Astrocyte (in vitro differentiated cells and primary cell): ENCODE measurements at regions not wholly inside any gene's neighbourhood (a gene's known extent, or its start where the extent isn't known, plus 50 kb on each side); places are given as distances from the start of the nearest gene placed in this dataset.

Experiments used
- DNase-seq: peaks from one replicate; pipeline ENCODE4 v3.0.0-alpha.2; 2010; ENCODE audit warnings: low read depth
- FAIRE-seq: peaks from 2 replicates; lab custom pipeline; 2011; peaks lifted over from hg19 to GRCh38; lab: Jason Lieb, UNC
- H2AFZ ChIP-seq: 2 replicates; pipeline ENCODE4 v1.6.0; 2012; ENCODE audit warnings: low read depth, low read length, inconsistent platforms
- H3K27ac ChIP-seq: 2 replicates; pipeline ENCODE4 v1.5.1; 2011; ENCODE audit warnings: low read depth, low read length, inconsistent platforms
- H3K27me3 ChIP-seq: 2 replicates; pipeline ENCODE4 v1.6.0; 2011; ENCODE audit warnings: low read length, inconsistent platforms; ENCODE audit not compliant: insufficient read depth
- H3K36me3 ChIP-seq: 2 replicates; pipeline ENCODE4 v1.5.1; 2011; ENCODE audit warnings: low read length, inconsistent platforms; ENCODE audit not compliant: insufficient read depth
- H3K4me1 ChIP-seq: 2 replicates; pipeline ENCODE4 v1.5.1; 2011; ENCODE audit warnings: low read length, inconsistent platforms; ENCODE audit not compliant: insufficient read depth
- H3K4me2 ChIP-seq: 2 replicates; pipeline ENCODE4 v1.6.0; 2012; ENCODE audit warnings: low read length, inconsistent platforms
- H3K4me3 ChIP-seq: 2 replicates; pipeline ENCODE4 v1.5.1; 2011; ENCODE audit warnings: low read depth, mild to moderate bottlenecking, low read length, inconsistent platforms; ENCODE audit not compliant: insufficient read depth
- H3K79me2 ChIP-seq: 2 replicates; pipeline ENCODE4 v1.6.0; 2012; ENCODE audit warnings: mild to moderate bottlenecking, low read length, inconsistent platforms; ENCODE audit not compliant: insufficient read depth
- H3K9ac ChIP-seq: 2 replicates; pipeline ENCODE4 v1.6.0; 2012; ENCODE audit warnings: mild to moderate bottlenecking, low read length, inconsistent platforms
- H3K9me3 ChIP-seq: 2 replicates; pipeline ENCODE4 v1.5.1; 2012; ENCODE audit warnings: low read depth, mild to moderate bottlenecking, low read length, inconsistent platforms; ENCODE audit not compliant: insufficient read depth
- H4K20me1 ChIP-seq: 2 replicates; pipeline ENCODE4 v1.6.0; 2012; ENCODE audit warnings: low read length, inconsistent platforms; ENCODE audit not compliant: insufficient read depth
- H3K27ac Mint-ChIP-seq: one replicate; pipeline ENCODE4 v1.8.0; 2021; ENCODE audit warnings: mild to moderate bottlenecking, mixed read lengths; ENCODE audit not compliant: unreplicated experiment
- H3K27me3 Mint-ChIP-seq: one replicate; pipeline ENCODE4 v1.8.0; 2021; ENCODE audit warnings: low read depth, mixed read lengths; ENCODE audit not compliant: unreplicated experiment
- H3K36me3 Mint-ChIP-seq: one replicate; pipeline ENCODE4 v1.8.0; 2021; ENCODE audit warnings: low read depth, mixed read lengths; ENCODE audit not compliant: unreplicated experiment
- H3K4me1 Mint-ChIP-seq: one replicate; pipeline ENCODE4 v1.8.0; 2021; ENCODE audit warnings: low read depth, mixed read lengths; ENCODE audit not compliant: unreplicated experiment
- H3K4me3 Mint-ChIP-seq: one replicate; pipeline ENCODE4 v1.8.0; 2021; ENCODE audit warnings: mild to moderate bottlenecking, moderate library complexity, mixed read lengths; ENCODE audit not compliant: unreplicated experiment
- H3K9me3 Mint-ChIP-seq: one replicate; pipeline ENCODE4 v1.8.0; 2021; ENCODE audit warnings: mild to moderate bottlenecking, mixed read lengths; ENCODE audit not compliant: unreplicated experiment
- CTCF ChIP-seq: IDR thresholded peaks from 2 replicates; pipeline ENCODE4 v1.5.1; 2011; ENCODE audit warnings: low read depth, mild to moderate bottlenecking, inconsistent platforms, low read length, moderate library complexity; ENCODE audit not compliant: insufficient read depth
- EZH2 ChIP-seq: IDR thresholded peaks from 2 replicates; pipeline ENCODE4 v1.6.1; 2012; ENCODE audit warnings: mild to moderate bottlenecking, low read length, inconsistent platforms; ENCODE audit not compliant: insufficient read depth

DNA sequence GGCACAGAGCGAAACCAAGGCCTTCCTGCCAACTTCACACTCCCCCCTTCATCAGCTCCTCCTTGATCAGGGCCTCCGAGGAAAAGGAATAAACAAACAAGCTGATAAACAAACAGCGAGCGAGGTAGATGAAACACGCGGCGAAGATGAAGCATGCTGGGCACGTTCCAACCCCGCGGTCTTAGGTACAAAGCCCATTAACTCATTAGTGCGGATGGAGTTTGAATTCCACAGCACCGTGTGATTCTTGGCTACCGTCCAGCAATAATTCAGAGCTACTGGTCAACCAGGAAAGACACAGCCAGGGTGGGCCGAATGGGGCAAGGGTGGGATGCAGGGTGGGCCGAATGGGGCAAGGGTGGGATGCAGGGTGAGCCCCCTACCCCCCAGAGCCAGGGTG, 67.3 kb downstream of the RBFOX3 start:
- H3K9ac ChIP-seq: no peak overlapping the region
- TF ChIP-seq CTCF (no peak), EZH2 (no peak)
- Mint-ChIP-seq H3K9me3 (no peaks in the 10 kb centered on the region), H3K27me3 (peaks cover 39% of the 10 kb centered on the region), H3K4me1 (no peaks in the 10 kb centered on the region), H3K36me3 (no peaks in the 10 kb centered on the region), H3K27ac (no peak overlapping the region), H3K4me3 (no peak overlapping the region)
- DNase-seq: no peak
- peak overlapping the region; percentile 33 for H3K4me2 ChIP-seq
- no peak overlapping the region for H3K27ac ChIP-seq
- H4K20me1 ChIP-seq: no peaks in the 10 kb centered on the region
- H3K4me1 ChIP-seq: no peaks in the 10 kb centered on the region
- H3K27me3 ChIP-seq: peaks cover 5% of the 10 kb centered on the region
- no peaks in the 10 kb centered on the region for H3K36me3 ChIP-seq
- H3K79me2 ChIP-seq: no peaks in the 10 kb centered on the region
- H3K9me3 ChIP-seq: no peaks in the 10 kb centered on the region
- no peak for FAIRE-seq
- H3K4me3 ChIP-seq: no peak overlapping the region
- no peak overlapping the region for H2AFZ ChIP-seq

DNA sequence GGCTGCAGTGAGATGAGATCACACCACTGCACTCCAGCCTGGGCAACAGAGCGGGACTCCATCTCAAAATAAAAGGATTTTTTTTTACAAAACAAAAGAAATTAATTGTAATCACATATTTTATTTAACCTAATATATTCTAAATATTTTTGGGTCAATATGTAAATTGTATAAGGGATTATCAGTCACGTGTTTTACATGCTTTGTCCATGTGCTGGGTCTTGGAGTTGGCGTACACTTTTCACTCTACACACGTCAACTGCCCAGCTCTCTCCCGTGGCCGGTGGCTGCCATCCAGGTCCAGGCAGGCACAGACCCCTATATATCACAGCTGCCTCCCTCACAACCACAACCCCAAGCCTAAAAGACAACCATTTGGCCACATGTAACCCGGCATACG, 68.1 kb downstream of the RBFOX3 start:
- no peak overlapping the region for H3K9ac ChIP-seq
- no peak overlapping the region for H3K4me3 ChIP-seq
- Mint-ChIP-seq H3K27me3 (peaks cover 37% of the 10 kb centered on the region), H3K9me3 (no peaks in the 10 kb centered on the region), H3K36me3 (no peaks in the 10 kb centered on the region), H3K4me3 (no peak overlapping the region), H3K27ac (no peak overlapping the region), H3K4me1 (no peaks in the 10 kb centered on the region)
- H3K36me3 ChIP-seq: no peaks in the 10 kb centered on the region
- no peak overlapping the region for H3K4me2 ChIP-seq
- FAIRE-seq: no peak
- no peaks in the 10 kb centered on the region for H3K4me1 ChIP-seq
- H4K20me1 ChIP-seq: no peaks in the 10 kb centered on the region
- H3K27ac ChIP-seq: no peak overlapping the region
- no peak for TF ChIP-seq EZH2
- TF ChIP-seq CTCF: no peak
- no peak for DNase-seq
- peaks cover 5% of the 10 kb centered on the region for H3K27me3 ChIP-seq
- H3K9me3 ChIP-seq: no peaks in the 10 kb centered on the region
- H3K79me2 ChIP-seq: no peaks in the 10 kb centered on the region
- H2AFZ ChIP-seq: no peak overlapping the region

DNA sequence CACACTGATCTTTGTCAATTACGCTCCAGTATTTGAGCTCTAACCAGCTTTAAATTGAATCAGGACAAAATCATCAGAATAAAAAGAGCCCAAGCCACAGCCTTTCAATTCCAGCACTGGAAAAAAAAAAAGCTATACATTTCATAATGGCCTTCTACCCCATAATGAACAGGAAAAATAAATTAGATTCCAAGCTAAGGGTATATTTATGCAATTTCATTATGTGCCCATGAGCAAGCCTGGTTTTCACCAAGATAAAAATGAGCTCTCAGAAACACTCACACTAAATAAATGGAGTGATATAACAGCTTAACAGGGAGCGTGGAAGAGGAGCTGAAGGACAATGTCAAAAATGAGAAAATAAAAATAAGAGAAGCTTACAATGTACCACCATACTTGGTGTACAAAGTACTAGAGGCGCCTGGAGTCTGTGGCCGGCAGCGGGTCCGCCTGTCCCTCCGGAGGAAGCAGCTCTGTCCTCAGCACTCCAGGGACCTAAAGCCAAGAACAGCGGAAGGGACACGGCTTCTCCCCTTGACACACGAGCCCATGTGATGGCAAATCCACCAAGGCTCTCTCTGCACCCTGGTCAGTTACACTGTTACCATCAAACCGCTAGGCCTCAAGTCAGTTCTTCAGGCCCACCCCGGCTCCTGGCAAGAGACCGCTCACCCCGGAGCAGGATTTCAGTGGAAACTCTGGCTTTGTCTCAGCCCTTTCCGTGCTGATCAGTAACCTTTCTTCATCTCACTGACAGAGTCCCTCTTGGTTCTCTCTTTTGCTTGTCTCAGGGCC, 69.6 kb downstream of the RBFOX3 start:
- no peak for TF ChIP-seq CTCF
- TF ChIP-seq EZH2: no peak
- peaks cover 41% of the 10 kb centered on the region for H3K27me3 Mint-ChIP-seq
- no peaks in the 10 kb centered on the region for H3K4me1 ChIP-seq
- H3K4me1 Mint-ChIP-seq: no peaks in the 10 kb centered on the region
- H3K9me3 ChIP-seq: no peaks in the 10 kb centered on the region
- FAIRE-seq (no peak), DNase-seq (no peak)
- no peak overlapping the region for H3K4me3 ChIP-seq
- H4K20me1 ChIP-seq: no peaks in the 10 kb centered on the region
- H3K36me3 ChIP-seq: no peaks in the 10 kb centered on the region
- no peaks in the 10 kb centered on the region for H3K36me3 Mint-ChIP-seq
- H3K4me3 Mint-ChIP-seq: no peak overlapping the region
- no peak overlapping the region for H3K9ac ChIP-seq
- H2AFZ ChIP-seq: no peak overlapping the region
- H3K27ac ChIP-seq: no peak overlapping the region
- peaks cover 5% of the 10 kb centered on the region for H3K27me3 ChIP-seq
- H3K79me2 ChIP-seq: no peaks in the 10 kb centered on the region
- no peak overlapping the region for H3K27ac Mint-ChIP-seq
- no peak overlapping the region for H3K4me2 ChIP-seq
- H3K9me3 Mint-ChIP-seq: peaks cover 2% of the 10 kb centered on the region
